Thyroid gland (tissue), 4 donors: ENCODE measurements at regions not wholly inside any gene's neighbourhood (a gene's known extent, or its start where the extent isn't known, plus 50 kb on each side); places are given as distances from the start of the nearest gene placed in this dataset.

Source experiments
- CTCF ChIP-seq, 6 experiments: fragments of 200-600 bp in 3 of 6; fragments of 450-650 bp in 3 of 6; sonication (generic) in 3 of 6; IDR thresholded peaks; one replicate each; pipeline ENCODE4 v1.5.1; 2016 to 2019; ENCODE audit warnings: antibody characterized with exemption in 6 of 6, mild to moderate bottlenecking in 2 of 6, inconsistent platforms in 1 of 6, moderate library complexity in 1 of 6
- POLR2A ChIP-seq, 2 donors: fragments of 450-650 bp; IDR thresholded peaks; one replicate each; pipeline ENCODE4 v1.6.1; 2017; ENCODE audit warnings: antibody characterized with exemption in 2 of 2, mild to moderate bottlenecking in 2 of 2, moderate library complexity in 1 of 2

GRCh38 chr4:19054916-19055315, 1033.4 kb upstream of the LCORL start:
- TF ChIP-seq POLR2A (IDR thresholded peaks at IDR 0.05): no peak
- TF ChIP-seq CTCF (IDR thresholded peaks at IDR 0.05): no peak
